ENCODE measurements at regions not wholly inside any gene's neighbourhood (a gene's known extent, or its start where the extent isn't known, plus 50 kb on each side); places are given as distances from the start of the nearest gene placed in this dataset.

DNA sequence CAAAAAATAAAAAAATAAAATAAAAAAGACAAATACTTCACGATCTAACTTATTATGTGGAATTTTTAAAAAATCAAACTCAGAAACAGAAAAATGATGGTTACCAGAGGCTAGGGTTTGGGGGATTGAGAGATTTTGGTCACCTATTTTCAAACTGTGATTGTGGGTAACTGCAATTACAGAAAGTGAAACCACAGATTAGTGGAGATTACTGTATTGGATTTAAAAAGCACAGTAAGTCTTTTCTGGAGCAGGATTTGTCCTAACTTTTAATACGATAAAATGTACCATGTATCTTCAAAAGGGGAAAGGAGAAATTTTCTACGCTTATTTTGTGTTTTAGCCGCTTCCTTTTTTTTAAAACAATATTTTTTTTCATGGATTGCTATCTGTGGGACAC lies 1204.9 kb upstream of the LRRTM3 start:
- H3K4me2 ChIP-seq: no peak overlapping the region
- Mint-ChIP-seq H3K27ac (no peak overlapping the region), H3K4me1 (peaks cover 3% of the 10 kb centered on the region; the same call in 2 of the 3 replicates), H3K9me3 (no peaks in the 10 kb centered on the region), H3K36me3 (ENCODE audit: low read depth) (no peaks in the 10 kb centered on the region), H3K27me3 (ENCODE audit: insufficient read depth, low read depth, poor library complexity) (no peaks in the 10 kb centered on the region), H3K4me3 (no peak overlapping the region)
- no peaks in the 10 kb centered on the region for H3K9me2 ChIP-seq (ENCODE audit: insufficient read depth)
- no peak for ATAC-seq
- DNase-seq (ENCODE audit: low spot score): no peak
- no peaks in the 10 kb centered on the region for H4K20me1 ChIP-seq (replicated peaks; ENCODE audit: insufficient read depth)
- H3K27me3 ChIP-seq (ENCODE audit: insufficient read depth): no peaks in the 10 kb centered on the region
- no peaks in the 10 kb centered on the region for H3K4me1 ChIP-seq (ENCODE audit: insufficient read depth)
- H3K4me3 ChIP-seq: no peak overlapping the region
- no peaks in the 10 kb centered on the region for H3K36me3 ChIP-seq (ENCODE audit: insufficient read depth)
- no peaks in the 10 kb centered on the region for H3F3A ChIP-seq (replicated peaks; ENCODE audit: low read depth)
- H3K79me2 ChIP-seq (replicated peaks; ENCODE audit: insufficient read depth): no peaks in the 10 kb centered on the region
- H3K27ac ChIP-seq (ENCODE audit: low read depth): no peak overlapping the region
- TF ChIP-seq, protein P1, sequence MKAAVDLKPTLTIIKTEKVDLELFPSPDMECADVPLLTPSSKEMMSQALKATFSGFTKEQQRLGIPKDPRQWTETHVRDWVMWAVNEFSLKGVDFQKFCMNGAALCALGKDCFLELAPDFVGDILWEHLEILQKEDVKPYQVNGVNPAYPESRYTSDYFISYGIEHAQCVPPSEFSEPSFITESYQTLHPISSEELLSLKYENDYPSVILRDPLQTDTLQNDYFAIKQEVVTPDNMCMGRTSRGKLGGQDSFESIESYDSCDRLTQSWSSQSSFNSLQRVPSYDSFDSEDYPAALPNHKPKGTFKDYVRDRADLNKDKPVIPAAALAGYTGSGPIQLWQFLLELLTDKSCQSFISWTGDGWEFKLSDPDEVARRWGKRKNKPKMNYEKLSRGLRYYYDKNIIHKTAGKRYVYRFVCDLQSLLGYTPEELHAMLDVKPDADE (IDR thresholded peaks at IDR 0.05): no peak
- TF ChIP-seq CREB1 (CRISPR knock-in tag; IDR thresholded peaks at IDR 0.05; ENCODE audit: low read depth): no peak
- TF ChIP-seq, protein P2, sequence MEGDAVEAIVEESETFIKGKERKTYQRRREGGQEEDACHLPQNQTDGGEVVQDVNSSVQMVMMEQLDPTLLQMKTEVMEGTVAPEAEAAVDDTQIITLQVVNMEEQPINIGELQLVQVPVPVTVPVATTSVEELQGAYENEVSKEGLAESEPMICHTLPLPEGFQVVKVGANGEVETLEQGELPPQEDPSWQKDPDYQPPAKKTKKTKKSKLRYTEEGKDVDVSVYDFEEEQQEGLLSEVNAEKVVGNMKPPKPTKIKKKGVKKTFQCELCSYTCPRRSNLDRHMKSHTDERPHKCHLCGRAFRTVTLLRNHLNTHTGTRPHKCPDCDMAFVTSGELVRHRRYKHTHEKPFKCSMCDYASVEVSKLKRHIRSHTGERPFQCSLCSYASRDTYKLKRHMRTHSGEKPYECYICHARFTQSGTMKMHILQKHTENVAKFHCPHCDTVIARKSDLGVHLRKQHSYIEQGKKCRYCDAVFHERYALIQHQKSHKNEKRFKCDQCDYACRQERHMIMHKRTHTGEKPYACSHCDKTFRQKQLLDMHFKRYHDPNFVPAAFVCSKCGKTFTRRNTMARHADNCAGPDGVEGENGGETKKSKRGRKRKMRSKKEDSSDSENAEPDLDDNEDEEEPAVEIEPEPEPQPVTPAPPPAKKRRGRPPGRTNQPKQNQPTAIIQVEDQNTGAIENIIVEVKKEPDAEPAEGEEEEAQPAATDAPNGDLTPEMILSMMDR (conservative IDR thresholded peaks at IDR 0.05; ENCODE audit: low read depth in 2 of 2): no peak
- no peak overlapping the region for H2AFZ ChIP-seq

DNA sequence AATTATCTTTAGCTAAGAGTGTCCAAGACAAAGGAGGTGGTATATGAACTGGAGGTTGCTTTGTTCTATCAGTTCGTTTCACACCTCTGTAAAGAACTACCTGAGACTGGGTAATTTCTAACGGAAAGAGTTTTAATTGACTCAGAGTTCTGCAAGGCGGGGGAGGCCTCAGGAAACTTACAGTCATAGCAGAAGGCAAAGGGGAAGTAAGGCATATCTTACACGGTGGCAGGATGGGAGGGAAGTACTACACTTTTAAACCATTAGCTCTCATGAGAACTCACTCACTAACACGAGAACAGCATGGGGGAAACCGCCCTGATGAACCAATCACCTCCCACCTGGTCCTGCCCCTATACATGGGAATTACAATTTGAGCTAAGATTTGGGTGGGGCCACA lies 1202.3 kb upstream of the LRRTM3 start:
- Histone ChIP-seq H3K27me3 (ENCODE audit: insufficient read depth) (no peaks in the 10 kb centered on the region), H4K20me1 (replicated peaks; ENCODE audit: insufficient read depth) (no peaks in the 10 kb centered on the region), H3K9me2 (ENCODE audit: insufficient read depth) (no peaks in the 10 kb centered on the region), H3K4me1 (ENCODE audit: insufficient read depth) (no peaks in the 10 kb centered on the region), H3K36me3 (ENCODE audit: insufficient read depth) (no peaks in the 10 kb centered on the region), H3K4me3 (no peak overlapping the region), H3K27ac (ENCODE audit: low read depth) (no peak overlapping the region), H2AFZ (no peak overlapping the region), H3K79me2 (replicated peaks; ENCODE audit: insufficient read depth) (no peaks in the 10 kb centered on the region), H3K4me2 (no peak overlapping the region), H3F3A (replicated peaks; ENCODE audit: low read depth) (no peaks in the 10 kb centered on the region)
- DNase-seq (ENCODE audit: low spot score) (peak; percentile 2), ATAC-seq (no peak)
- no peaks in the 10 kb centered on the region for H3K27me3 Mint-ChIP-seq (ENCODE audit: insufficient read depth, low read depth, poor library complexity)
- no peak overlapping the region for H3K27ac Mint-ChIP-seq
- no peaks in the 10 kb centered on the region for H3K9me3 Mint-ChIP-seq
- H3K36me3 Mint-ChIP-seq (ENCODE audit: low read depth): no peaks in the 10 kb centered on the region
- peaks cover 3% of the 10 kb centered on the region; the same call in 2 of the 3 replicates for H3K4me1 Mint-ChIP-seq
- H3K4me3 Mint-ChIP-seq: no peak overlapping the region
- TF ChIP-seq, protein P3, sequence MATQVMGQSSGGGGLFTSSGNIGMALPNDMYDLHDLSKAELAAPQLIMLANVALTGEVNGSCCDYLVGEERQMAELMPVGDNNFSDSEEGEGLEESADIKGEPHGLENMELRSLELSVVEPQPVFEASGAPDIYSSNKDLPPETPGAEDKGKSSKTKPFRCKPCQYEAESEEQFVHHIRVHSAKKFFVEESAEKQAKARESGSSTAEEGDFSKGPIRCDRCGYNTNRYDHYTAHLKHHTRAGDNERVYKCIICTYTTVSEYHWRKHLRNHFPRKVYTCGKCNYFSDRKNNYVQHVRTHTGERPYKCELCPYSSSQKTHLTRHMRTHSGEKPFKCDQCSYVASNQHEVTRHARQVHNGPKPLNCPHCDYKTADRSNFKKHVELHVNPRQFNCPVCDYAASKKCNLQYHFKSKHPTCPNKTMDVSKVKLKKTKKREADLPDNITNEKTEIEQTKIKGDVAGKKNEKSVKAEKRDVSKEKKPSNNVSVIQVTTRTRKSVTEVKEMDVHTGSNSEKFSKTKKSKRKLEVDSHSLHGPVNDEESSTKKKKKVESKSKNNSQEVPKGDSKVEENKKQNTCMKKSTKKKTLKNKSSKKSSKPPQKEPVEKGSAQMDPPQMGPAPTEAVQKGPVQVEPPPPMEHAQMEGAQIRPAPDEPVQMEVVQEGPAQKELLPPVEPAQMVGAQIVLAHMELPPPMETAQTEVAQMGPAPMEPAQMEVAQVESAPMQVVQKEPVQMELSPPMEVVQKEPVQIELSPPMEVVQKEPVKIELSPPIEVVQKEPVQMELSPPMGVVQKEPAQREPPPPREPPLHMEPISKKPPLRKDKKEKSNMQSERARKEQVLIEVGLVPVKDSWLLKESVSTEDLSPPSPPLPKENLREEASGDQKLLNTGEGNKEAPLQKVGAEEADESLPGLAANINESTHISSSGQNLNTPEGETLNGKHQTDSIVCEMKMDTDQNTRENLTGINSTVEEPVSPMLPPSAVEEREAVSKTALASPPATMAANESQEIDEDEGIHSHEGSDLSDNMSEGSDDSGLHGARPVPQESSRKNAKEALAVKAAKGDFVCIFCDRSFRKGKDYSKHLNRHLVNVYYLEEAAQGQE (IDR thresholded peaks at IDR 0.05; ENCODE audit: unreplicated experiment): no peak
- TF ChIP-seq, protein P4, sequence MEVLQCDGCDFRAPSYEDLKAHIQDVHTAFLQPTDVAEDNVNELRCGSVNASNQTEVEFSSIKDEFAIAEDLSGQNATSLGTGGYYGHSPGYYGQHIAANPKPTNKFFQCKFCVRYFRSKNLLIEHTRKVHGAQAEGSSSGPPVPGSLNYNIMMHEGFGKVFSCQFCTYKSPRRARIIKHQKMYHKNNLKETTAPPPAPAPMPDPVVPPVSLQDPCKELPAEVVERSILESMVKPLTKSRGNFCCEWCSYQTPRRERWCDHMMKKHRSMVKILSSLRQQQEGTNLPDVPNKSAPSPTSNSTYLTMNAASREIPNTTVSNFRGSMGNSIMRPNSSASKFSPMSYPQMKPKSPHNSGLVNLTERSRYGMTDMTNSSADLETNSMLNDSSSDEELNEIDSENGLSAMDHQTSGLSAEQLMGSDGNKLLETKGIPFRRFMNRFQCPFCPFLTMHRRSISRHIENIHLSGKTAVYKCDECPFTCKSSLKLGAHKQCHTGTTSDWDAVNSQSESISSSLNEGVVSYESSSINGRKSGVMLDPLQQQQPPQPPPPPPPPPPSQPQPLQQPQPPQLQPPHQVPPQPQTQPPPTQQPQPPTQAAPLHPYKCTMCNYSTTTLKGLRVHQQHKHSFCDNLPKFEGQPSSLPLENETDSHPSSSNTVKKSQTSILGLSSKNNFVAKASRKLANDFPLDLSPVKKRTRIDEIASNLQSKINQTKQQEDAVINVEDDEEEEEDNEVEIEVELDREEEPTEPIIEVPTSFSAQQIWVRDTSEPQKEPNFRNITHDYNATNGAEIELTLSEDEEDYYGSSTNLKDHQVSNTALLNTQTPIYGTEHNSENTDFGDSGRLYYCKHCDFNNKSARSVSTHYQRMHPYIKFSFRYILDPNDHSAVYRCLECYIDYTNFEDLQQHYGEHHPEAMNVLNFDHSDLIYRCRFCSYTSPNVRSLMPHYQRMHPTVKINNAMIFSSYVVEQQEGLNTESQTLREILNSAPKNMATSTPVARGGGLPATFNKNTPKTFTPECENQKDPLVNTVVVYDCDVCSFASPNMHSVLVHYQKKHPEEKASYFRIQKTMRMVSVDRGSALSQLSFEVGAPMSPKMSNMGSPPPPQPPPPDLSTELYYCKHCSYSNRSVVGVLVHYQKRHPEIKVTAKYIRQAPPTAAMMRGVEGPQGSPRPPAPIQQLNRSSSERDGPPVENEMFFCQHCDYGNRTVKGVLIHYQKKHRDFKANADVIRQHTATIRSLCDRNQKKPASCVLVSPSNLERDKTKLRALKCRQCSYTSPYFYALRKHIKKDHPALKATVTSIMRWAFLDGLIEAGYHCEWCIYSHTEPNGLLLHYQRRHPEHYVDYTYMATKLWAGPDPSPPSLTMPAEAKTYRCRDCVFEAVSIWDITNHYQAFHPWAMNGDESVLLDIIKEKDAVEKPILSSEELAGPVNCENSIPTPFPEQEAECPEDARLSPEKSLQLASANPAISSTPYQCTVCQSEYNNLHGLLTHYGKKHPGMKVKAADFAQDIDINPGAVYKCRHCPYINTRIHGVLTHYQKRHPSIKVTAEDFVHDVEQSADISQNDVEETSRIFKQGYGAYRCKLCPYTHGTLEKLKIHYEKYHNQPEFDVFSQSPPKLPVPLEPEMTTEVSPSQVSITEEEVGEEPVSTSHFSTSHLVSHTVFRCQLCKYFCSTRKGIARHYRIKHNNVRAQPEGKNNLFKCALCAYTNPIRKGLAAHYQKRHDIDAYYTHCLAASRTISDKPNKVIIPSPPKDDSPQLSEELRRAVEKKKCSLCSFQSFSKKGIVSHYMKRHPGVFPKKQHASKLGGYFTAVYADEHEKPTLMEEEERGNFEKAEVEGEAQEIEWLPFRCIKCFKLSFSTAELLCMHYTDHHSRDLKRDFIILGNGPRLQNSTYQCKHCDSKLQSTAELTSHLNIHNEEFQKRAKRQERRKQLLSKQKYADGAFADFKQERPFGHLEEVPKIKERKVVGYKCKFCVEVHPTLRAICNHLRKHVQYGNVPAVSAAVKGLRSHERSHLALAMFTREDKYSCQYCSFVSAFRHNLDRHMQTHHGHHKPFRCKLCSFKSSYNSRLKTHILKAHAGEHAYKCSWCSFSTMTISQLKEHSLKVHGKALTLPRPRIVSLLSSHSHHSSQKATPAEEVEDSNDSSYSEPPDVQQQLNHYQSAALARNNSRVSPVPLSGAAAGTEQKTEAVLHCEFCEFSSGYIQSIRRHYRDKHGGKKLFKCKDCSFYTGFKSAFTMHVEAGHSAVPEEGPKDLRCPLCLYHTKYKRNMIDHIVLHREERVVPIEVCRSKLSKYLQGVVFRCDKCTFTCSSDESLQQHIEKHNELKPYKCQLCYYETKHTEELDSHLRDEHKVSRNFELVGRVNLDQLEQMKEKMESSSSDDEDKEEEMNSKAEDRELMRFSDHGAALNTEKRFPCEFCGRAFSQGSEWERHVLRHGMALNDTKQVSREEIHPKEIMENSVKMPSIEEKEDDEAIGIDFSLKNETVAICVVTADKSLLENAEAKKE (CRISPR knock-in tag; IDR thresholded peaks at IDR 0.05): no peak
- TF ChIP-seq STAT1 (IDR thresholded peaks at IDR 0.05; ENCODE audit: unreplicated experiment) (no peak), JUNB (IDR thresholded peaks at IDR 0.05; ENCODE audit: unreplicated experiment) (no peak), NANOG (IDR thresholded peaks at IDR 0.05; ENCODE audit: borderline replicate concordance) (no peak)
- TF ChIP-seq, protein P1 (IDR thresholded peaks at IDR 0.05): no peak
